Ascending aorta (tissue), 2 donors: ENCODE measurements at regions not wholly inside any gene's neighbourhood (a gene's known extent, or its start where the extent isn't known, plus 50 kb on each side); places are given as distances from the start of the nearest gene placed in this dataset.

Source experiments
- DNase-seq, 2 donors: peaks; one replicate each; pipeline ENCODE4 v3.0.0-alpha.2; 2019; ENCODE audit warnings: low spot score in 2 of 2
- H3K27ac ChIP-seq, 2 donors: fragments of 200-600 bp; sonication (generic); one replicate each; pipeline ENCODE4 v1.5.1; 2016 to 2017; ENCODE audit warnings: mild to moderate bottlenecking in 1 of 2
- H3K27me3 ChIP-seq: fragments of 200-600 bp; sonication (generic); one replicate; pipeline ENCODE4 v1.5.1; 2017
- H3K36me3 ChIP-seq, 2 donors: fragments of 200-600 bp; sonication (generic); one replicate each; pipeline ENCODE4 v1.5.1; 2016
- H3K4me1 ChIP-seq, 2 donors: fragments of 200-600 bp; sonication (generic); one replicate each; pipeline ENCODE4 v1.5.1; 2016 to 2017; ENCODE audit warnings: mild to moderate bottlenecking in 1 of 2
- H3K4me3 ChIP-seq, 2 donors: fragments of 200-600 bp; sonication (generic); one replicate each; pipeline ENCODE4 v1.5.1; 2016 to 2017; ENCODE audit warnings: mild to moderate bottlenecking in 1 of 2
- H3K9me3 ChIP-seq, 2 donors: fragments of 200-600 bp; sonication (generic); one replicate each; pipeline ENCODE4 v1.5.1; 2016
- intact Hi-C: fragments of 100-400 bp; cut with DNase I; formaldehyde crosslinking; loops from one replicate; pipeline ENCODE4 v1.15.1; 2023
- TF ChIP-seq, protein P1 (sequence below), 3 experiments: fragments of 200-600 bp in 2 of 3; fragments of 450-650 bp in 1 of 3; sonication (generic) in 2 of 3; IDR thresholded peaks; one replicate each; pipeline ENCODE4 v1.5.1; 2016 to 2019; ENCODE audit warnings: antibody characterized with exemption in 3 of 3, mild to moderate bottlenecking in 1 of 3, moderate library complexity in 1 of 3

DNA sequence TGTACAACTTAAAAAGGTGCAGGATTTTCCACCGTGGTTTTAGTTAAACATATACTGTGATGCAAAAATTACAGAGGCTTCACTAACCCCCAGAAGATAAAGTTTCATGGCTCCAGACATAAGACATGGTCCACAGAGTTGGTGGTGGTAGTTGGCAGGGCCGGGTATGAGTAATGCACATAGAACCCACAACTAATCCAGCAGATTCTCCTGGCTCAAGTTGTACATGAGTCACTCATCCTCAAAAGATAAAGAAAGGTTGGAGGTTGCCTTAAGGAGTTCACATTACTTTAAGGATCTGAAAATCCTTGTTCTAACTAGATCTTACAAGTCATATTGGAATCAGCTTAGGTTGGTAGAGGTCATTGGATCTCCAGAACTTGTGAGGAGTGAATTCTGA, 98.3 kb upstream of the ZBTB20 start:
- H3K27me3 ChIP-seq, result no peaks in the 10 kb centered on the region
- H3K4me1 ChIP-seq, result peaks cover 0 to 5% of the 10 kb centered on the region in 2 donors
- H3K9me3 ChIP-seq, result no peaks in the 10 kb centered on the region
- H3K4me3 ChIP-seq, result no peak overlapping the region
- intact Hi-C loops, result no loop called here
- H3K27ac ChIP-seq, result peak overlapping the region in 1 of 2 donors; percentile 42
- TF ChIP-seq, protein P1, sequence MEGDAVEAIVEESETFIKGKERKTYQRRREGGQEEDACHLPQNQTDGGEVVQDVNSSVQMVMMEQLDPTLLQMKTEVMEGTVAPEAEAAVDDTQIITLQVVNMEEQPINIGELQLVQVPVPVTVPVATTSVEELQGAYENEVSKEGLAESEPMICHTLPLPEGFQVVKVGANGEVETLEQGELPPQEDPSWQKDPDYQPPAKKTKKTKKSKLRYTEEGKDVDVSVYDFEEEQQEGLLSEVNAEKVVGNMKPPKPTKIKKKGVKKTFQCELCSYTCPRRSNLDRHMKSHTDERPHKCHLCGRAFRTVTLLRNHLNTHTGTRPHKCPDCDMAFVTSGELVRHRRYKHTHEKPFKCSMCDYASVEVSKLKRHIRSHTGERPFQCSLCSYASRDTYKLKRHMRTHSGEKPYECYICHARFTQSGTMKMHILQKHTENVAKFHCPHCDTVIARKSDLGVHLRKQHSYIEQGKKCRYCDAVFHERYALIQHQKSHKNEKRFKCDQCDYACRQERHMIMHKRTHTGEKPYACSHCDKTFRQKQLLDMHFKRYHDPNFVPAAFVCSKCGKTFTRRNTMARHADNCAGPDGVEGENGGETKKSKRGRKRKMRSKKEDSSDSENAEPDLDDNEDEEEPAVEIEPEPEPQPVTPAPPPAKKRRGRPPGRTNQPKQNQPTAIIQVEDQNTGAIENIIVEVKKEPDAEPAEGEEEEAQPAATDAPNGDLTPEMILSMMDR (IDR thresholded peaks at IDR 0.05), result no peak
- DNase-seq, result peak in 1 of 2 donors; percentile 69
- H3K36me3 ChIP-seq, result no peaks in the 10 kb centered on the region

DNA sequence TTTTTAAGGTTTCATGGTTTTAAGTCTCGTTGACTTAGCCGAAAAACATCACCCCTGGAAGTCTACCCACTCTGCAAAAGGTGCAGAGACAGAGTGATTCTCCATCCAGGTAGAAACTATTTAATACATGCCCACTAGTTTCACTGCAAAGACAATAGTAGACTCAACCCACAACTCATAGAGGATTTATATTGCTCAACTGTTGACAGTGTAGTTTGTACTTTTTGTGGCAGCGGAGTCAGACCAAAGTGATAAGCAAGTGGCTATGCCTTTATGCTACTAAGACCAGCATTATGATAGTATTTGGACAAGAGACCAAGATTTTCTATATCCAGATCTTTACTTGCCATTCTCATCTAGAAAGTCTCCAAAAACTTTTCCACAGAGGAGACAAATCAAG, 98.8 kb upstream of the ZBTB20 start:
- H3K4me1 ChIP-seq, result peaks cover 0 to 5% of the 10 kb centered on the region in 2 donors
- H3K27me3 ChIP-seq, result no peaks in the 10 kb centered on the region
- DNase-seq, result no peak
- intact Hi-C loops, result no loop called here
- no peaks in the 10 kb centered on the region for H3K9me3 ChIP-seq
- H3K27ac ChIP-seq, result peak overlapping the region in 1 of 2 donors; percentile 42
- H3K4me3 ChIP-seq, result no peak overlapping the region
- TF ChIP-seq, protein P1 (IDR thresholded peaks at IDR 0.05), result no peak
- no peaks in the 10 kb centered on the region for H3K36me3 ChIP-seq

DNA sequence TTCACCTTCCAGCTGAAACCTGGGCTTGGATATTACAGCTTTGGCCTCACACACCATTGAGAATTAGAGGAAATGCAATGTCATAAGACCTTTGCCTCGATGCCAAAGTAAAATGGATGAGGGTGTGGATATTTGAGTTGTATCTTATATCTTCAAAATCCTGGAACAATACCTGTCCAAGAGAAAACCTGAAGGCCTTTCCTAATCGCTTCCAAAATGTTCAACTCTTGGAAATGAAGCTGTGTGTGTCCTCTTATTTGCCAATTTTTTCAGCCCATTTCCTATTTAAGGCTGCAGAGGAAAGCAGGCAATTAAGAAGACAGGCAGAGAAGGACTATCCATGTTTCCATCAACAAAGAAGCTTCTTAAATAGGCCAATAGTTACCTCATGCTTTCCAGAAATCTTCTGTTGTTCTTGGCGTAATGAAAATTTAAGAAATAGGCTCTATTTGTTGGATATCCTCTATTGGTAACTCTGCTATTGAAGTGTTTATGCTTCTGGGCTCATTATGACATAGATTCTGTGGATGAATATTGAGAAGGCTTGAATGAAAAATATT, 99.5 kb upstream of the ZBTB20 start:
- H3K4me3 ChIP-seq, result no peak overlapping the region
- no peaks in the 10 kb centered on the region for H3K27me3 ChIP-seq
- no peaks in the 10 kb centered on the region for H3K36me3 ChIP-seq
- H3K4me1 ChIP-seq, result peaks cover 0 to 5% of the 10 kb centered on the region in 2 donors
- intact Hi-C loops, result no loop called here
- no peak for DNase-seq
- H3K27ac ChIP-seq, result peak overlapping the region in 1 of 2 donors; percentile 42
- TF ChIP-seq, protein P1 (IDR thresholded peaks at IDR 0.05), result no peak
- H3K9me3 ChIP-seq, result no peaks in the 10 kb centered on the region

DNA sequence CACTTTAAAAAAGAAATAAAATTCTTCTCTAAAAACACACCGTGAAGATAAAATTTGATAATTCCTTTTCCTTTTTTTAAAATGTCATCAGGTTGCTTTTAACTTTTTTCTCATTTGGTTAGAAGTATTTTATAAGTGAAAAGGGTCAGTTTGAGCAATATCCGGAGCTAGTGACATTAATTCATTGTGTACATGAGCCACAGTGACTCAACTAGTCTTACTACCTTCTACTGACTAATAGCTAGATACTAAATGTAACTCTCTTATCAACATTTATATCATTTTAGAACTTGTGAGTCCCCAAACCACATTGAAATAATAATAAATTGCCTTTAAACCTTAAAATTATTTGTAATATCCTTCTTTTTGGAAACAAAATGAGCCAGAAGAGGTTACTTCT, 101.2 kb upstream of the ZBTB20 start:
- H3K4me3 ChIP-seq, result no peak overlapping the region
- H3K36me3 ChIP-seq, result no peaks in the 10 kb centered on the region
- no peak for DNase-seq
- H3K4me1 ChIP-seq, result peaks cover 0 to 5% of the 10 kb centered on the region in 2 donors
- no peaks in the 10 kb centered on the region for H3K27me3 ChIP-seq
- TF ChIP-seq, protein P1 (IDR thresholded peaks at IDR 0.05), result no peak
- no peak overlapping the region for H3K27ac ChIP-seq
- no peaks in the 10 kb centered on the region for H3K9me3 ChIP-seq
- intact Hi-C loops, result no loop called here

DNA sequence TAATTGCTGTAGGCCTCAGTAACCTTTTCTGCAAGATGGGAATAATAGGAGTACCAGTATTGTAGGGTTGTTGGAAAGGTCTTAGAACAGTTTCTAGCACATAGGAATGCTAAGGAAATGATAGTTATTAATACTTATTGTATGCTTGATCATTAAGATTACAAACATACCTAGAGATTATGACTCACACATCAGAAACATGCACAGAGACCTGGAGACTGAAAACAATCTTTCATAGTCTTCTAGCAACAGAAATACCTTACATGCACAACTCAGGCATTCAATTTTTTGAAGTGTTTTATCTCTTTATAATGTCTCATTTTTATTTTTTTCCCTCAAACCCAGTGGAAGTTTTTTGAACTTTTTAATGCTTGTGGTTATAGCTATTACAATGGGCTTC, 104.4 kb upstream of the ZBTB20 start:
- intact Hi-C loops, result no loop called here
- no peak overlapping the region for H3K4me3 ChIP-seq
- no peaks in the 10 kb centered on the region for H3K36me3 ChIP-seq
- DNase-seq, result no peak
- TF ChIP-seq, protein P1 (IDR thresholded peaks at IDR 0.05), result no peak
- H3K27me3 ChIP-seq, result no peaks in the 10 kb centered on the region
- H3K27ac ChIP-seq, result no peak overlapping the region
- no peaks in the 10 kb centered on the region for H3K9me3 ChIP-seq
- H3K4me1 ChIP-seq, result no peaks in the 10 kb centered on the region

DNA sequence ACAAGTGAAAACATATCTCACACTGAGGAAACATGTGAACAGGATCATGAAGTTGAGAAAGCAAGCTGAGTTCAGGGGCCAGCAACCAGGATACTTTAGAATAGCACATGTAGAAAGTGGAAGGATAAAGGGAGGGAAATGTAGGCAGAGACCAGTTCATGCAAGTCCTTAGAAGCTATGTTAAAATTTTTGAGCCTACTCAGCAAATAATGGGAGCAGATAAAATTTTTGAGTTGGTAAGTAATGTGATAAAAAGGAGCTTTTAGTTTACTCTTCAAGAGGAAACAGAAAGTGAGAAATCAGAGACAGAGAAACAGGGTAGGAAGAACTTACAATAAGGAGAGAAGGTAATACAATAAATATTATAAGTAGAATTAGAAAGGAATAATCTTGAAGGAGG, 105.6 kb upstream of the ZBTB20 start:
- Histone ChIP-seq H3K36me3 (no peaks in the 10 kb centered on the region), H3K4me1 (no peaks in the 10 kb centered on the region), H3K27ac (no peak overlapping the region), H3K27me3 (no peaks in the 10 kb centered on the region), H3K9me3 (no peaks in the 10 kb centered on the region), H3K4me3 (no peak overlapping the region)
- TF ChIP-seq, protein P1 (IDR thresholded peaks at IDR 0.05), result no peak
- intact Hi-C loops, result no loop called here
- DNase-seq, result no peak
